NB4 (cell line): ENCODE measurements at regions not wholly inside any gene's neighbourhood (a gene's known extent, or its start where the extent isn't known, plus 50 kb on each side); places are given as distances from the start of the nearest gene placed in this dataset.

Experiments
- POLR2A ChIP-seq: IDR thresholded peaks from 2 replicates; pipeline ENCODE4 v1.6.1; 2011; ENCODE audit warnings: mild to moderate bottlenecking; ENCODE audit not compliant: insufficient read length; ENCODE audit errors: extremely low read depth
- TF ChIP-seq, protein P1 (sequence below): IDR thresholded peaks from one replicate; pipeline ENCODE4 v1.5.1; 2012; ENCODE audit warnings: low read depth, low read length

GRCh38 chr1:188762166-188762743, 1715.4 kb downstream of the BRINP3 start:
- TF ChIP-seq, protein P1, sequence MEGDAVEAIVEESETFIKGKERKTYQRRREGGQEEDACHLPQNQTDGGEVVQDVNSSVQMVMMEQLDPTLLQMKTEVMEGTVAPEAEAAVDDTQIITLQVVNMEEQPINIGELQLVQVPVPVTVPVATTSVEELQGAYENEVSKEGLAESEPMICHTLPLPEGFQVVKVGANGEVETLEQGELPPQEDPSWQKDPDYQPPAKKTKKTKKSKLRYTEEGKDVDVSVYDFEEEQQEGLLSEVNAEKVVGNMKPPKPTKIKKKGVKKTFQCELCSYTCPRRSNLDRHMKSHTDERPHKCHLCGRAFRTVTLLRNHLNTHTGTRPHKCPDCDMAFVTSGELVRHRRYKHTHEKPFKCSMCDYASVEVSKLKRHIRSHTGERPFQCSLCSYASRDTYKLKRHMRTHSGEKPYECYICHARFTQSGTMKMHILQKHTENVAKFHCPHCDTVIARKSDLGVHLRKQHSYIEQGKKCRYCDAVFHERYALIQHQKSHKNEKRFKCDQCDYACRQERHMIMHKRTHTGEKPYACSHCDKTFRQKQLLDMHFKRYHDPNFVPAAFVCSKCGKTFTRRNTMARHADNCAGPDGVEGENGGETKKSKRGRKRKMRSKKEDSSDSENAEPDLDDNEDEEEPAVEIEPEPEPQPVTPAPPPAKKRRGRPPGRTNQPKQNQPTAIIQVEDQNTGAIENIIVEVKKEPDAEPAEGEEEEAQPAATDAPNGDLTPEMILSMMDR: no peak
- no peak for TF ChIP-seq POLR2A
